ENCODE measurements at regions not wholly inside any gene's neighbourhood (a gene's known extent, or its start where the extent isn't known, plus 50 kb on each side); places are given as distances from the start of the nearest gene placed in this dataset.

DNA sequence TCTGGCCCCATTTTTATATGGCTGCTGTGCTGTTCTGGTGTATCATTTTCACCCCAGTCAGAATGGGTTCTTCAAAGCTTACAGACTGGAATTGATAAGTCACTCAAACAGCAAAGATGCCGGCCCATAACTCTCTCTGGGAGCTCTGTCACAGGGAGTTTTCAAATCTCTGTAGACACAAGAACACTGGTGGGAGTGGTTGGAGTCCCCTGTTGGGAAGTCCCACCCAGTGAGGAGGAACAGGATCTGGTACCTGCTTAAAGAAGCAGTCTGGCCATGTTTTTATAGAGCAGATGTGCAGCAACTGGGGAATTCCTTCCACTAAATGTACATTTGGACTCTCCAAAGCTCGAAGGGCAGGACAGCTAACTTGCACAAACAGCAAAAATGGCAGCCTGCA is 69.3 kb upstream of the UGT2B7 start:
- TF ChIP-seq POLR2AphosphoS5 (IDR thresholded peaks at IDR 0.05) (no peak), POLR2A (IDR thresholded peaks at IDR 0.05) (no peak)
- TF ChIP-seq, protein P1, sequence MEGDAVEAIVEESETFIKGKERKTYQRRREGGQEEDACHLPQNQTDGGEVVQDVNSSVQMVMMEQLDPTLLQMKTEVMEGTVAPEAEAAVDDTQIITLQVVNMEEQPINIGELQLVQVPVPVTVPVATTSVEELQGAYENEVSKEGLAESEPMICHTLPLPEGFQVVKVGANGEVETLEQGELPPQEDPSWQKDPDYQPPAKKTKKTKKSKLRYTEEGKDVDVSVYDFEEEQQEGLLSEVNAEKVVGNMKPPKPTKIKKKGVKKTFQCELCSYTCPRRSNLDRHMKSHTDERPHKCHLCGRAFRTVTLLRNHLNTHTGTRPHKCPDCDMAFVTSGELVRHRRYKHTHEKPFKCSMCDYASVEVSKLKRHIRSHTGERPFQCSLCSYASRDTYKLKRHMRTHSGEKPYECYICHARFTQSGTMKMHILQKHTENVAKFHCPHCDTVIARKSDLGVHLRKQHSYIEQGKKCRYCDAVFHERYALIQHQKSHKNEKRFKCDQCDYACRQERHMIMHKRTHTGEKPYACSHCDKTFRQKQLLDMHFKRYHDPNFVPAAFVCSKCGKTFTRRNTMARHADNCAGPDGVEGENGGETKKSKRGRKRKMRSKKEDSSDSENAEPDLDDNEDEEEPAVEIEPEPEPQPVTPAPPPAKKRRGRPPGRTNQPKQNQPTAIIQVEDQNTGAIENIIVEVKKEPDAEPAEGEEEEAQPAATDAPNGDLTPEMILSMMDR (IDR thresholded peaks at IDR 0.05 in 8 of 11, conservative IDR thresholded peaks at IDR 0.05 in 3 of 11) = no peak

All from spleen (tissue), 7 donors.